AG04450 (cell line): ENCODE measurements at regions not wholly inside any gene's neighbourhood (a gene's known extent, or its start where the extent isn't known, plus 50 kb on each side); places are given as distances from the start of the nearest gene placed in this dataset.

Experiments
- CTCF ChIA-PET: fragments of 300-600, 350-600 bp; formaldehyde crosslinking; extraction: SDS; loops from one replicate; lab custom pipeline; 2022; ENCODE audit warnings: antibody characterized with exemption, inconsistent platforms; lab: Charles Lee
- POLR2A ChIA-PET: fragments of 350-600 bp; formaldehyde crosslinking; extraction: SDS; loops from one replicate; lab custom pipeline; 2021; ENCODE audit warnings: antibody characterized with exemption, inconsistent platforms; lab: Yijun Ruan, JAX
- DNase-seq: peaks from one replicate; pipeline ENCODE4 v3.0.0-alpha.2; 2011; ENCODE audit warnings: low read depth, low spot score
- H3K27ac ChIP-seq: one replicate; pipeline ENCODE4 v1.5.1; 2012; ENCODE audit warnings: low read depth, low read length, control low read depth
- H3K27me3 ChIP-seq: one replicate; pipeline ENCODE4 v1.6.0; 2012; ENCODE audit warnings: low read length; ENCODE audit not compliant: control insufficient read depth, insufficient read depth
- H3K4me3 ChIP-seq: 2 replicates; pipeline ENCODE4 v1.5.1; 2011; ENCODE audit warnings: mild to moderate bottlenecking, low read depth, low read length, control low read depth
- H3K9me3 ChIP-seq: 2 replicates; pipeline ENCODE4 v1.5.1; 2012; ENCODE audit warnings: low read length; ENCODE audit not compliant: control insufficient read depth, insufficient read depth
- CTCF ChIP-seq: IDR thresholded peaks from 2 replicates; pipeline ENCODE4 v1.5.1; 2011; ENCODE audit warnings: low read depth, low read length, control low read depth, inconsistent platforms

DNA sequence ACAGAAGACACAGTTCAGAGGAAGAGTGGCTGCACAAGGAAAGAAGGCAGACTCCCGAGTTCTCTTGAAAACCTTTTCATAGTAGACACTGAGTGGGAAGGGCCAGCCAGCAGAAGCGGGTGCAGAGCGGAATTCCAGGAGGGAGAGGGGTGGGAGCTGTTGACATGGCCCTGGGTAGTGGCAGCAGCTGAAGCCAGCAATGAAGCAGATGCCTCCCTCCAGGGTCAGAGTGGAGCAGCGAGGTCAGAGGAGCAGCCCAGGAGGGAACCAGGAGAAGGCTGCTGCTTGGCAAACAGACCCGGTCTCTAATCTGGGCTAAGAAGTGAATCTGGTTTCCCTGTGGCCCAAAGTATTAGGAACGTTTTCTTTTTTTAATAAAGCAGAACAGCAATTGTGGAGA, 73.9 kb upstream of the SPATA13 start:
- no peak for DNase-seq
- Histone ChIP-seq H3K27ac (no peak overlapping the region), H3K9me3 (no peaks in the 10 kb centered on the region), H3K4me3 (no peak overlapping the region), H3K27me3 (no peaks in the 10 kb centered on the region)
- ChIA-PET POLR2A (no interaction called here), CTCF (no interaction called here)
- TF ChIP-seq CTCF = no peak

DNA sequence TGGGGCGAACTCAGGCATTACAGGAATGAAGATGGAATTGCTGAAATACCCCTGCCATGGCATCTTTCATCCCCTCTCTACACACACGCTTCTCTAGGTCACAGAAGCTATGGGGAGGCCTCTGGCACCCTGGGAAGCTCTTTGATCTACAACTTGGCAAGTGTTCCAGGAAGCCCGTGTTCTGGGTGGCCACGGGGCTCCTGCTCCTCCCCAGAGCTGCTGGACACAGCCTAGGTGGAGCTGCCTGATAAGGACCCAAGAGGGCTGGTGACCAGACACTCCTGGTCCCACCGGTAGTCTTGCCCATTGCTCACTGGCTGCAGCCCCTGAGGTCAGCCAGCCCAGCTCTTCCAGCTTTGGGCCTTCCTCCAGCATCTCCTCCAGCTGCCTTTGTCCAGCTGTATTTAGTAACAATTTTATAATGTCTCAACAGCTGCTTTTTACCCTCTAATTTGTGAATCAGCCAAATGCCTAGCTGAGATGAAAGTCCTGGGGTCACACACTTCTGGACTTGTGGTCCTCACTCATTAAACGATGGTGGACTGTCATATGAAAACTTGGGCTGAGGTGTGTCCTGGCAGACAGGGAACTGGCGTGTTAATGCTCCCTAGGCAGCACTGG, 72.8 kb upstream of the SPATA13 start:
- no peak overlapping the region for H3K4me3 ChIP-seq
- CTCF ChIA-PET = no interaction called here
- DNase-seq = no peak

GRCh38 chr13:24090049-24090448, 70.5 kb upstream of the SPATA13 start:
- DNase-seq = no peak
- POLR2A ChIA-PET = no interaction called here
- Histone ChIP-seq H3K27ac (no peak overlapping the region), H3K4me3 (no peak overlapping the region), H3K27me3 (no peaks in the 10 kb centered on the region), H3K9me3 (no peaks in the 10 kb centered on the region)
- CTCF ChIA-PET = no interaction called here
- no peak for TF ChIP-seq CTCF

More for the DNA sequence above, 72.8 kb upstream of the SPATA13 start:
- Histone ChIP-seq H3K27me3 (no peaks in the 10 kb centered on the region), H3K27ac (no peak overlapping the region), H3K9me3 (no peaks in the 10 kb centered on the region)
- no peak for TF ChIP-seq CTCF
- POLR2A ChIA-PET = no interaction called here

GRCh38 chr13:24091080-24091479, 69.4 kb upstream of the SPATA13 start:
- Histone ChIP-seq H3K9me3 (no peaks in the 10 kb centered on the region), H3K27ac (no peak overlapping the region), H3K4me3 (no peak overlapping the region), H3K27me3 (no peaks in the 10 kb centered on the region)
- ChIA-PET POLR2A (no interaction called here), CTCF (interaction anchor here (1.4 kb wide), 2 partner anchors 38 to 137 kb away, joined by 4 to 7 read pairs; no protein-coding TSS in a partner anchor)
- DNase-seq = no peak
- no peak for TF ChIP-seq CTCF

DNA sequence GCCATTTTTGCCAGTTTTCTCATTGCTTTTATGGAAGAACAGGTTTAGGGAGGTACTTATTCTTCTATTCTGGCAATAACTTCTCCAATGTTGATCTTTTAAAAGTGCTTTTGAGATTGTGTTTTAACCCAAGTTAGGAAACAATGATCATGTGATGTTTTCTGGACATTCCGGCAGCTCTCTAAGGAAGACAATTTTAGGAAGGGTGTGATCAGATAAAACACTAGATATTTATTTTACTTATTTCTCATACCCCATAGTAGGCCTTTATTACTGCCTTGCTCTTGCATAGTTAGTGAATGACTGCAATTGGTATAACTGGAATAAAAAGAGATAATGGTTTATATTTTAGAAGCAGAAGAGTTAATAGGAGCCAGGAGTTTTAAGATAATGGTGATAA, 68.4 kb upstream of the SPATA13 start:
- no peak overlapping the region for H3K27ac ChIP-seq
- no peak for DNase-seq
- H3K27me3 ChIP-seq = no peaks in the 10 kb centered on the region
- ChIA-PET POLR2A (no interaction called here), CTCF (interaction anchor here (1.4 kb wide), 1 partner anchor 136 kb away, joined by 7 read pairs; no protein-coding TSS in a partner anchor)
- no peak overlapping the region for H3K4me3 ChIP-seq
- no peaks in the 10 kb centered on the region for H3K9me3 ChIP-seq
- TF ChIP-seq CTCF = no peak
